ENCODE measurements at regions not wholly inside any gene's neighbourhood (a gene's known extent, or its start where the extent isn't known, plus 50 kb on each side); places are given as distances from the start of the nearest gene placed in this dataset.
"Not testable (repeated sequence)": the region's sequence is repeated elsewhere in the genome, so short reads cannot be mapped to it uniquely, and the experiment has no call there.

DNA sequence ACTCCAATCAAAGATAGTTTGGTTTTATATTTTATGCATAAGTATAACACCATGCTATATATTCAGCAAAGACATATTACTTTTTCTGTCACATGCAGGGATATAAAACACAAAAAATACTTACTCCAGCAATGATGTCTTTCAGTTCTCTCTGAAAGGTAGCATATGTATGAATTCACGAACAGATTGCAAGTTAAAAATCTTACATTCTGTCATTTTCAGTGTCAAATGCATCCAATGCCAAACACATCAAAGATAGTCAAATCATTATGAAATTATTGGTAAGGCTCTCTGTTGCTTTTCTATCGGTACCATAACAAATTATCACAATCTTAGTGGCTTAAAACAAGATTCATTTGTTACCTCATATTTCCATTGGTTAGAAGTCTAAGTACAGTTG, 492.0 kb upstream of the KIF2B start:
- no peak for DNase-seq (ENCODE audit: low read depth)

DNA sequence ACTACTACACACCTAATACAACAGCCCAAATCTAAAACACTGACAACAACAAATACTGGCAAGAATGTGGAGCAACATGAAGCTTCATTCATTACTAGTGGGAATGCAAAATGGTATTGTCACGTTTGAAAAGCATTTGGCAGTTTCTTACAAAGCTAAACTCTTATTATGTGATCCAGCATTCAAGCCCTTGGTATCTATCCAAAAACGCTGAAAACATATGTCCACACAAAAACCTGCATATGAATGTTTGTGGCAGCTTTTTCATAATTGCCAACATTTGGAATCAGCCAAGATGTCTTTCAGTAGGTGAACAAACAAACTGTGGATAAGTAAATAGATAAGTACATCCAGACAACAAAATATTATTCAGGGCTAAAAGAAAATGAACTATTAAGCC, 501.1 kb upstream of the KIF2B start:
- DNase-seq (ENCODE audit: low read depth) = no peak

GRCh38 chr17:53319947-53320346, 502.8 kb upstream of the KIF2B start:
- no peak for DNase-seq (ENCODE audit: low read depth)

- DNase-seq (ENCODE audit: low read depth) = no peak
These were observed 505.7 kb upstream of the KIF2B start for GRCh38 chr17:53316988-53317387.

- DNase-seq (ENCODE audit: low read depth) = no peak
These were observed 506.7 kb upstream of the KIF2B start for GRCh38 chr17:53316073-53316472.

GRCh38 chr17:53314521-53314920, 508.2 kb upstream of the KIF2B start:
- DNase-seq (ENCODE audit: low read depth) = no peak

DNA sequence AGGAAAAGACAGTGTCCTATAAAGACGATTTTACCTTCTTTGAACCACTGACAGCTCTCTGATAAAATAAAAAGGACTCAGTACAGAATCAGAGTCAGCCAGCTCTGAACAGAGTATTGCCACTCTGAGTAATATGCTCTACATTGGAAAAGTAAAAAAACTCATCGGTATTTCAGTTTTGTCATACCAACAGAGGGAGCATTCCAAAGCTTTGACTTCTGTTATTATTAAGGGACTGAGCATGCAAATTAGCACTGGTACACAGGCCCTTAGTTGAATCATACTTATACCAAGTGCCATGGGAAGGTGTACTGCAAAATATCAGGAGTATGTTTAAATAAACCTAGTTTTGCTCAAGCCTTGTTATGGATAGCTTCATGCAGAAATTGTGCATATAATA, 509.0 kb upstream of the KIF2B start:
- no peak for DNase-seq (ENCODE audit: low read depth)

GRCh38 chr17:53278466-53278865, 544.3 kb upstream of the KIF2B start:
- DNase-seq (ENCODE audit: low read depth) = no peak

DNA sequence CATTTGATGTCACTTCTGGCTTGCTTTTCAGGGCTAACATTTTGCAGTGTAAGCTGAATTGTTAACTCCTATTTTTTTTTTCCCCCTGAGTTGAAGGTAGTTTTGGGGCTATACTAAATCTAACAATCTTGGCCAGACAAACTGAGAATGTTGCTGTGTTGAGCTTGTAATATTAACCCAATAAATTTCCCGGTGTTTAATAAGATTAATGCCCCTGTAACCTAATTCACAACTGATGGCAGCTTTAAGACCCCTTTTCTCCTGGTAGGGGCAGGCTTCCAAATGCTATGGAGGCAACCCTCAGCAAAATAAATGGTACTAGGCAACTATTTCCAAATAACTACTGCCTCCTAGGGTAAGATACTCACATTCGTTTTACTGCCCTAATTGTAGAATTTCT, 549.6 kb upstream of the KIF2B start:
- DNase-seq (ENCODE audit: low read depth) = no peak

GRCh38 chr17:53270936-53271335, 551.8 kb upstream of the KIF2B start:
- DNase-seq (ENCODE audit: low read depth) = no peak

- DNase-seq (ENCODE audit: low read depth) = no peak
These were observed 558.0 kb upstream of the KIF2B start for GRCh38 chr17:53264730-53265129.

DNA sequence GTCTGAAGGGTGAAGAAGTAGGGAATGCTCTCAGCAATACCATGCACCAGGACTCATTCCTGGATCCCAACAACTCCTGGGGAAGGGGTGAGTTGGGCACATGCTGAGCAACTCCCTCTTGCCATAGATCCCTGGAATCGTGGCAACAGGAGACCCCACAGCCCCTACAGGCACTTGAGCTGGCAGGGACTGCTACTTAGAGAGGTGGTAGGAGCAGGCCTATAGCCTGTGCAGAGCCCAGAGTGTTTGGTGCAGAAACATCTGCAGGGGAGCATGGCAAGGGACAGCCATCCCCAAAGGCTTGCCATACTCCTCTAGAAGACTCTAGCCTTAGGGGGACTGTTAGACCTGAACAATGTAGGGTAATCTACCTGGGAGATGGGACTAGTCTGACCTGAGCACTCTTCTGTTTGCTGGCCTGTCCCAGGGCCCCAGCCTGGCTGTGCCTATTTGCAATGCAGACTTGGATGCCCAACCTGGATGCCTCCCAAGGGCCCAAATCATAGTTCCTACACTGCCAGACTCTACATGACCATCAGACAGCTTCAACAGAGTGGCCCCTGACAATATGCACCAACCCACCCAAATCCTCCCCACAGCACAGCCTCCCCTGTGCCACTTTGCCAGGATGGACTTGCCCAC, 568.6 kb upstream of the KIF2B start:
- no peak for DNase-seq (ENCODE audit: low read depth)

- DNase-seq (ENCODE audit: low read depth) = no peak
These were observed 573.7 kb upstream of the KIF2B start for GRCh38 chr17:53249036-53249435.

- DNase-seq (ENCODE audit: low read depth) = no peak
These were observed 588.6 kb upstream of the KIF2B start for GRCh38 chr17:53234138-53234537.

DNA sequence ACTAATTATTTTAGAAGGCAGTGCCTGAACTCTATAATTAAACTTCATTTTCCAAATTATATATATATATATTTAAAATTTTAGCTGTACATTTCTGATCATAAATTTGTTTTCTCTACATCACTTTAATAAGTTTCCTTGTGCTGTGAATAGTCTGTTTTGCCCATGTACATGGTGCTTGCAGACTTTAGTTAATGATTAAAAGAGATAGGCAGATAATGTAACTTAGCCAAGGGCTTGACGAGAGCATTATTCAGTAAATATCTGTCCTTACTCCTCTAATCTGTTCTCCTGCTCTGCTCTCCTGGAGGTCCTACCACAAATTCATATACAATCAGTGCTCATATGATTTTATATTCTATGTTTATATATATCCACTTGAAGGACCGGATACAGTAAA, 595.2 kb upstream of the KIF2B start:
- DNase-seq (ENCODE audit: low read depth) = no peak

GRCh38 chr17:53227111-53227510, 595.6 kb upstream of the KIF2B start:
- no peak for DNase-seq (ENCODE audit: low read depth)

- DNase-seq (ENCODE audit: low read depth) = no peak
These were observed 602.9 kb upstream of the KIF2B start for GRCh38 chr17:53219821-53220220.

DNA sequence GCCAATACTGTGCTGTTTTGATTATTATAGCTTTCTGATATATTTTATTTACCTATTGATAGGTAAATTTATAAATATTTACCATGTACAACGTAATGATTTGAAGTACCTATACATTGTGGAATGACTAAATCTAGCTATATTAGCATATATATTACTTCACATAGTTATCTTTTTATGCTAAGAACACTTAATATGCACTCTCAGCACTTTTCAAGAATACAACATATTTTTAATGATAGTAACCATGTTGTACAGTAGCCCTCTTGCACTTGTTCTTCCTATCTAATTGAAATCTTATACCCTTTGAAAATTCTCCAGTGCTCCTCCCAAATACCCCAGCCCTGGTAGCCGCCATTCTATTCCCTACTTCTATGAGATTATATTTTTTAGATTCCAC, 604.0 kb upstream of the KIF2B start:
- DNase-seq (ENCODE audit: low read depth) = no peak

DNA sequence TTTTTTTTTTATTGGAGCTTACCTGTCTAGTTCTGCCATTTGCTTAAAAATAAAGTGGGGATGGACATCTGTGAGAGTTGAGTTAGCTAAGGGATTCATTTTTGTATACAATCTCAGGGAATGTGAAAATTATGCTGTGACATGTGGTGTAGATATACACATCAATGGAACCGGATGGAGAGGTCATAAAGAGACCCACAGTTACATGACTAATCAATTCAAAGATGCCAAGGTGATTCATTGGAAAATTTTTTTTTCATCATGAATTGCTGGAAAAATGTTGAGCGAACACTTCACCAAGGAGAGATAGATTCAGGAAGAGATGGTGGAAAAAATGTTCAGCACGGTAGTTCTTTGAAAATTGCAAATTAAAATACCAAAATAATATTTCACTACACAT, 605.4 kb upstream of the KIF2B start:
- no peak for DNase-seq (ENCODE audit: low read depth)

DNA sequence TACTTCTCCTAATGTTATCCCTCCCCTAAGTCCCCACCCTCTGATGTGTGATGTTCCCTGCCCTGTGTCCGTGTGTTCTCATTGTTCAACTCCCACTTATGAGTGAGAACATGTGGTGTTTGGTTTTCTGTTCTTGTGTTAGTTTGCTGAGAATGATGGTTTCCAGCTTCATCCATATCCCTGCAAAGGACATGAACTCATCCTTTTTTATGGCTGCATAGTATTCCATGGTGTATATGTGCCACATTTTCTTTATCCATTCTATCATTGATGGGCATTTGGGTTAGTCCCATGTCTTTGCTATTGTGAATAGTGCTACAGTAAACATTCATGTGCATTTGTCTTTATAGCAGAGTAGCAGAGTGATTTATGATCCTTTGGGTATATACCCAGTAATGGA, 613.8 kb upstream of the KIF2B start:
- DNase-seq (ENCODE audit: low read depth) = not testable (repeated sequence)

DNA sequence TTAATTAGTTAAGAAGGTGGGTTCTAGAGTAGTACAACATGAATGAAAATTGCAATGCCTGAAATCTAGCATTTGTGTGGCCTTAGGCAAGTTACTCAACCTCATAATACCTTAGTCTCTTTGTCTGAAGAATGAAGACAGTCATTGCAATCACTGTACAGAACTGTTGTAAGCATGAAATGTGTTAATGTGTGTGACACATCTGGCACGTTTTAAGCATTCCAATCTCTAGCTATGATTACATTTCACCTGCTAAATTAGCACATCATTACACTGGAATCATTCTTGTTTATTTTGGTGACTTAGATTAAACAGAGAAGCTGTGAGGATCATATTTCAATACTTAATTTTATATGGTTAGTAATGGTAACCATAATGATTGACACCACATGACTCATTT, 629.7 kb upstream of the KIF2B start:
- DNase-seq (ENCODE audit: low read depth) = no peak

DNA sequence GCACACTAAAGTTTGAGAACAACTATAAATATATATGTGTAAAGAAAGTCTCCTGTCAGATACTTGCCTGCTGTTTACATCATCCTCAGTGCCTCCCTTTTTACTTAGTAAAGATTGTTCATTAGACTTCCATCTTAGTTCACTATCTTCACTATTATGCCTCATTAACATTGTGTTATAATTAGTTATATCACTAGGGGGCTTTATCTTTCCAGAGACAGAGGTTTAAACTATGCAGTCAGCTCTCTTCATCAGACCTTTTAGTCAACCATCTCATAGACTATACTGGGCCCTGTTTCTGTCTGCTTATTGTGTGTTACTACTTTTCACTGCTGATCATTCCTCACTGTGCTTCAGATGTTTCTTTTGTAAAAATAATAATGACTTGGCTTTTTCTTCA, 630.8 kb upstream of the KIF2B start:
- DNase-seq (ENCODE audit: low read depth) = no peak

GRCh38 chr17:53186001-53186400, 636.7 kb upstream of the KIF2B start:
- no peak for DNase-seq (ENCODE audit: low read depth)

GRCh38 chr17:53176629-53177028, 646.1 kb upstream of the KIF2B start:
- DNase-seq (ENCODE audit: low read depth) = no peak

GRCh38 chr17:53168413-53168812, 654.3 kb upstream of the KIF2B start:
- DNase-seq (ENCODE audit: low read depth) = no peak

Measured in HS-5 (cell line).